BLaER1 treated with 17β-estradiol and CSF1 and Interleukin-3, amounts not matched to agents 10 nM and 100 nM (cell line): ENCODE measurements at regions not wholly inside any gene's neighbourhood (a gene's known extent, or its start where the extent isn't known, plus 50 kb on each side); places are given as distances from the start of the nearest gene placed in this dataset.
A peak's percentile ranks its signal among the peaks of the same experiment; 100 is the strongest.

ENCODE experiments used
- H3K27ac ChIP-seq, 11 experiments: shearing (Covaris generic); formaldehyde crosslinking; 2 replicates each; pipeline ENCODE4 v1.8.1; 2022
- H3K27me3 ChIP-seq, 11 experiments: shearing (Covaris generic); formaldehyde crosslinking; 2 replicates each; pipeline ENCODE4 v1.8.1; 2022
- H3K36me3 ChIP-seq, 11 experiments: shearing (Covaris generic); formaldehyde crosslinking; 2 replicates each; pipeline ENCODE4 v1.8.1; 2022
- H3K4me1 ChIP-seq, 10 experiments: shearing (Covaris generic); formaldehyde crosslinking; 2 replicates each; pipeline ENCODE4 v1.8.1; 2022
- H3K4me2 ChIP-seq, 11 experiments: shearing (Covaris generic); formaldehyde crosslinking; 2 replicates each; pipeline ENCODE4 v1.8.1; 2022
- H3K4me3 ChIP-seq, 10 experiments: shearing (Covaris generic); formaldehyde crosslinking; 2 replicates each; pipeline ENCODE4 v1.8.1; 2022
- H3K9ac ChIP-seq, 11 experiments: shearing (Covaris generic); formaldehyde crosslinking; 2 replicates each; pipeline ENCODE4 v1.8.1; 2022
- H3K9me3 ChIP-seq, 11 experiments: shearing (Covaris generic); formaldehyde crosslinking; replicated peaks in 1 of 11; 2 replicates each; pipeline ENCODE4 v1.8.1; 2022
- H4K20me1 ChIP-seq, 11 experiments: shearing (Covaris generic); formaldehyde crosslinking; 2 replicates each; pipeline ENCODE4 v1.8.1; 2022
- Cebpa-rat ChIP-seq, 11 experiments: shearing (Covaris generic); IDR thresholded peaks; 2 replicates each; pipeline ENCODE4 v1.8.1; 2022

- TF ChIP-seq Cebpa-rat (IDR thresholded peaks at IDR 0.05): no peak
- Histone ChIP-seq H3K4me2 (no peak overlapping the region), H3K9me3 (peaks cover 0 to 10% (median 0%) of the 10 kb centered on the region in 11 experiments; a peak in 2 of 22 replicates), H3K4me1 (peaks cover 0 to 11% (median 0%) of the 10 kb centered on the region in 10 experiments; a peak in 5 of 20 replicates), H4K20me1 (no peaks in the 10 kb centered on the region), H3K36me3 (no peaks in the 10 kb centered on the region), H3K9ac (no peak overlapping the region), H3K27ac (no peak overlapping the region), H3K27me3 (no peaks in the 10 kb centered on the region), H3K4me3 (no peak overlapping the region)
Measured at GRCh38 chr18:38879871-38880270, 1314.3 kb upstream of the CELF4 start.

DNA sequence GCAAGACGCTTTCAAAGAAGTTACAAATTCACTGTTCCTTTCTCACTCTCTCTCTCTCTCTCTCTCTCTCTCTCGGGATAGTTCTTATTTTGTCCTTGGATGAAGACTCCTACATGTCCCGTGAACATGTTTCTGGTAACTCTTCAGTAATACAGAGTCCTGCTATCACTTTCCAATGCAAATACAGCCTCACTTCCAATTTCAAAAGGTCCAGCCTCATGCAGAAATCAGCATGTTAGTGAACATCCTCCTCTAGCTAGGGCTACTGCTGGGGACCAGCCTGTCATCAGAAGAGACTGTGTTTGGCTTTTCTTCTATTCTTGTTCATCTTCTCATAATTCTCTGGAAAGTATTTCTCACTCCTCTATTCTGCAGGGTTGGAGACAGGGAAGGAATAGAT lies 1306.7 kb upstream of the CELF4 start:
- Histone ChIP-seq H3K4me3 (no peak overlapping the region), H3K9me3 (peaks cover 0 to 7% (median 0%) of the 10 kb centered on the region in 11 experiments; a peak in 4 of 22 replicates), H3K4me1 (peaks cover 0 to 12% (median 0%) of the 10 kb centered on the region in 10 experiments; a peak in 10 of 20 replicates), H3K4me2 (no peak overlapping the region), H3K27ac (no peak overlapping the region), H3K36me3 (no peaks in the 10 kb centered on the region), H3K9ac (no peak overlapping the region), H4K20me1 (no peaks in the 10 kb centered on the region), H3K27me3 (no peaks in the 10 kb centered on the region)
- TF ChIP-seq Cebpa-rat (IDR thresholded peaks at IDR 0.05): no peak

- TF ChIP-seq Cebpa-rat (IDR thresholded peaks at IDR 0.05): no peak
- Histone ChIP-seq H3K9me3 (peaks cover 0 to 7% (median 0%) of the 10 kb centered on the region in 11 experiments; a peak in 2 of 22 replicates), H3K27me3 (no peaks in the 10 kb centered on the region), H3K27ac (no peak overlapping the region), H3K36me3 (no peaks in the 10 kb centered on the region), H3K4me3 (no peak overlapping the region), H4K20me1 (no peaks in the 10 kb centered on the region), H3K9ac (no peak overlapping the region), H3K4me2 (peak overlapping the region in 5 of 11 experiments; percentile 23 to 38 (median 34); a peak in 5 of 22 replicates), H3K4me1 (peaks cover 0 to 12% (median 0%) of the 10 kb centered on the region in 10 experiments; a peak in 10 of 20 replicates)
Measured at GRCh38 chr18:38868757-38869156, 1303.2 kb upstream of the CELF4 start.

- Histone ChIP-seq H3K27ac (no peak overlapping the region), H3K27me3 (no peaks in the 10 kb centered on the region), H3K9ac (no peak overlapping the region), H3K4me2 (no peak overlapping the region), H3K4me1 (peaks cover 0 to 12% (median 0%) of the 10 kb centered on the region in 10 experiments; a peak in 10 of 20 replicates), H3K36me3 (no peaks in the 10 kb centered on the region), H3K4me3 (no peak overlapping the region), H3K9me3 (peaks cover 0 to 7% (median 0%) of the 10 kb centered on the region in 11 experiments; a peak in 2 of 22 replicates), H4K20me1 (no peaks in the 10 kb centered on the region)
- TF ChIP-seq Cebpa-rat (IDR thresholded peaks at IDR 0.05): no peak
Measured at GRCh38 chr18:38867680-38868079, 1302.1 kb upstream of the CELF4 start.

DNA sequence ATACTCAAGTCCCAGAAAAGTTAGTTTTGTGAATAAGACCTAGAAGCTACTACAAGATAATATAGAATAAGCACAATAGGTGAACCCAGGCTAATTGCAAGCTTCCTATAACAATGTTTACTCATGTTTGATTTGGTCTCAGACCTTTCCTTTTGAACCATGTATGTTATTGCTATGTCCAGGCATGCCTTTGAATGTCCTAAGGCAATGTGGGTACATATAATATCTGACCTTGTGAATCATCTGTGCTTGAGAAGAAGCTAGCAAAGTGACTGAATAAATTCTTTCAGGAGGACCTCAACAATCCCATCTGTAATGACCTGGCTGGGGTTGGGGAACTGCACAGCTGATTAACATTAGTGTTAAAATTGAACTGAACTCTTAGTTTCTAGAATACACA lies 1285.9 kb upstream of the CELF4 start:
- H3K27ac ChIP-seq: no peak overlapping the region
- H3K36me3 ChIP-seq: no peaks in the 10 kb centered on the region
- no peak overlapping the region for H3K4me2 ChIP-seq
- no peaks in the 10 kb centered on the region for H4K20me1 ChIP-seq
- H3K27me3 ChIP-seq: no peaks in the 10 kb centered on the region
- no peaks in the 10 kb centered on the region for H3K4me1 ChIP-seq
- peaks cover 13 to 20% (median 16%) of the 10 kb centered on the region in 11 experiments for H3K9me3 ChIP-seq
- H3K9ac ChIP-seq: no peak overlapping the region
- TF ChIP-seq Cebpa-rat (IDR thresholded peaks at IDR 0.05): no peak
- no peak overlapping the region for H3K4me3 ChIP-seq

GRCh38 chr18:38847326-38847725 lies 1281.7 kb upstream of the CELF4 start:
- Histone ChIP-seq H3K27me3 (no peaks in the 10 kb centered on the region), H3K36me3 (no peaks in the 10 kb centered on the region), H3K27ac (no peak overlapping the region), H4K20me1 (no peaks in the 10 kb centered on the region), H3K4me1 (no peaks in the 10 kb centered on the region), H3K9ac (no peak overlapping the region), H3K4me3 (no peak overlapping the region), H3K4me2 (no peak overlapping the region), H3K9me3 (no peaks in the 10 kb centered on the region)
- TF ChIP-seq Cebpa-rat (IDR thresholded peaks at IDR 0.05): no peak

DNA sequence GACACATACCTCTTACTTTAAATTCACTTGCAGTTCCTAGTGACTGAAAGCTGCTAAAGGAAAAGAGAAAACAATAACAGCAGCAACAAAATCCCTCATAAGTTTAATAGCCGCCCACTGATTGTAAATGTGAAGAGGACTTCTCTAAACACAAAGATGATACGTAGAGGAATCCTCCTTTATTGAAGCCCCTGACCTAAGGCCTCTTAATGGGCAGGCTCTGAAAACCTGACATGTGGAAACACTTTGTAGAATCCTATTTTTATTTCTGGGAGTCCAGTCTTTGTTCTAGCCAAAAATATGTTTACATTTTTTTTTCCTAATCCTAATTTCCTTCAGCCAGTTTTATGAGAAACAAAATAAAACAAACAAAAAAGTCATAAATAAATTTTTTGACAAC lies 1277.7 kb upstream of the CELF4 start:
- Histone ChIP-seq H3K4me3 (no peak overlapping the region), H4K20me1 (no peaks in the 10 kb centered on the region), H3K4me2 (no peak overlapping the region), H3K36me3 (no peaks in the 10 kb centered on the region), H3K9me3 (no peaks in the 10 kb centered on the region), H3K9ac (no peak overlapping the region), H3K27me3 (no peaks in the 10 kb centered on the region), H3K4me1 (no peaks in the 10 kb centered on the region), H3K27ac (no peak overlapping the region)
- TF ChIP-seq Cebpa-rat (IDR thresholded peaks at IDR 0.05): no peak

GRCh38 chr18:38826247-38826646 lies 1260.6 kb upstream of the CELF4 start:
- no peaks in the 10 kb centered on the region for H3K4me1 ChIP-seq
- no peak overlapping the region for H3K9ac ChIP-seq
- TF ChIP-seq Cebpa-rat (IDR thresholded peaks at IDR 0.05): no peak
- H3K27me3 ChIP-seq: no peaks in the 10 kb centered on the region
- H4K20me1 ChIP-seq: no peaks in the 10 kb centered on the region
- no peak overlapping the region for H3K27ac ChIP-seq
- no peaks in the 10 kb centered on the region for H3K36me3 ChIP-seq
- H3K4me3 ChIP-seq: no peak overlapping the region
- H3K4me2 ChIP-seq: no peak overlapping the region
- 0 out of 22 replicates have a peak, but pooled peaks cover 0 to 4% (median 0%) of the 10 kb centered on the region in 11 experiments for H3K9me3 ChIP-seq

DNA sequence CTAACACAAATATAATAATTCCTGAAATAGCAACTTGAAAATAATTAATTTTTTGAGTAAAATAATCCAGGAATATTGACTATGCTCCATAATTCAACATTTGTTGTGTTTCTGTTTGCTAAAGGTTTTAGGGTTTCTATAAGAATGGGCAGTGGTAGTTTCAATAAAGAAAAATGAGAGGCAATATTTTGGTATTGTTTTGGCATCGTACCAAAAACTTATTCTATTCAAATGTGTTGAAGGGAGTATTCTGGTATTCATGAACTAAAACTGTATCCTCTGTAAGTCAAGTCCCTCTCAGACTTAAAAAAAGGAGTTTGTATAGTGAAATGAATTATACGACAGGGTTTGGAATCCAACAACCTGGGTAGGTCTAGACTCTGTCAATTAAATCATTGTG lies 1245.6 kb upstream of the CELF4 start:
- Histone ChIP-seq H3K27ac (no peak overlapping the region), H3K9ac (no peak overlapping the region)

DNA sequence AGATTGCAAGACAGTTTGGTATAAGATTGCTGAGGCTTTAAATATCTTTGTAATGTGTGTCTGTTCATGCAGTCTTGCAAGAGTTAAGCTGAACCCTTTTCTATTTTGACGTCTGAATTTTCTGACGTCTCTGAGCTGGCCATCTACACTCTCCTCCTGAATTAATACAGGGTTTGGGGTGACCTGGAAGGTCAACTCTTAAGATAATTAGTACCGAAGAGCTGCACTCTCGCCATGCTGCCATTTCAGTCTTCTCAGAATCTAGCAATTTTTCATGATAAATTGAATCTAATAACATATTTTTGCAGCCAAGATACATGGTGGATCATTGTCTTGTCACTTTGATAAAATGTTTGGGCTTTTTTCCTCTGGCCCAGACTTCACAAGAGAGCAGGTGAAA lies 1245.2 kb upstream of the CELF4 start:
- H3K9me3 ChIP-seq: no peaks in the 10 kb centered on the region
- no peak for TF ChIP-seq Cebpa-rat (IDR thresholded peaks at IDR 0.05)
- H3K4me3 ChIP-seq: no peak overlapping the region
- no peaks in the 10 kb centered on the region for H3K4me1 ChIP-seq
- no peak overlapping the region for H3K9ac ChIP-seq
- no peak overlapping the region for H3K4me2 ChIP-seq
- no peaks in the 10 kb centered on the region for H3K36me3 ChIP-seq
- H3K27me3 ChIP-seq: no peaks in the 10 kb centered on the region
- H4K20me1 ChIP-seq: no peaks in the 10 kb centered on the region
- no peak overlapping the region for H3K27ac ChIP-seq

More for the DNA sequence above, 1245.6 kb upstream of the CELF4 start:
- Histone ChIP-seq H3K9me3 (no peaks in the 10 kb centered on the region), H3K36me3 (no peaks in the 10 kb centered on the region), H3K27me3 (no peaks in the 10 kb centered on the region), H3K4me1 (no peaks in the 10 kb centered on the region), H3K4me2 (no peak overlapping the region), H3K4me3 (no peak overlapping the region), H4K20me1 (no peaks in the 10 kb centered on the region)
- TF ChIP-seq Cebpa-rat (IDR thresholded peaks at IDR 0.05): no peak
